Fibroblast of the aortic adventitia (primary cell): ENCODE measurements at regions not wholly inside any gene's neighbourhood (a gene's known extent, or its start where the extent isn't known, plus 50 kb on each side); places are given as distances from the start of the nearest gene placed in this dataset.

Source experiments
- DNase-seq: peaks from one replicate; pipeline ENCODE4 v3.0.0-alpha.2; 2010; ENCODE audit warnings: low read depth
- H3K4me3 ChIP-seq: 2 replicates; pipeline ENCODE4 v1.5.1; 2011; ENCODE audit warnings: low read depth, mild to moderate bottlenecking, control low read depth, low read length, moderate library complexity
- CTCF ChIP-seq: IDR thresholded peaks from 2 replicates; pipeline ENCODE4 v1.5.1; 2011; ENCODE audit warnings: mild to moderate bottlenecking, low read length, control low read depth, inconsistent platforms; ENCODE audit not compliant: insufficient read depth

- TF ChIP-seq CTCF = no peak
- H3K4me3 ChIP-seq = no peak overlapping the region
- DNase-seq = no peak
These were observed 159.6 kb upstream of the LEF1 start for GRCh38 chr4:108328383-108328732.

GRCh38 chr4:108327642-108328382 lies 159.1 kb upstream of the LEF1 start:
- no peak overlapping the region for H3K4me3 ChIP-seq
- TF ChIP-seq CTCF = no peak

GRCh38 chr4:108325561-108325960 lies 156.8 kb upstream of the LEF1 start:
- TF ChIP-seq CTCF = no peak
- no peak overlapping the region for H3K4me3 ChIP-seq
- no peak for DNase-seq

More at GRCh38 chr4:108327642-108328382, 159.1 kb upstream of the LEF1 start:
- no peak for DNase-seq

DNA sequence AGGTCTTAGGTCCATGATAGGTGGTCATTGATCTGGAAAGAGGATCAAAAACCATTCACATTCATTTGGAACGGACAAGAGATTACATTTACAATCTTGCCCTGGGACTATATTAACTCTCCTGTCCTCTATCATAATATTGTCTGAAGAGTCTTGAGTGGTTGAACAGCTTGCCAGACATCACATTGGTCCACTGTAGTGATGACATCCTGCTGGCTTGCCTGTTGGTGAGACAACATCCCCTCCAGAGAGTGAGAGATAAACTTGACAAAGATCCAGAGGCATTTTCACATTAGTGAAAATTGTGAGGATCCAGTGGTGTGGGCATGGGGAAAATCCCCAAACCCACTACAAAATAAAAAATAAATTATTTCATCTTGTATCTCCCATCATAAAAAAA lies 155.7 kb upstream of the LEF1 start:
- no peak overlapping the region for H3K4me3 ChIP-seq
- TF ChIP-seq CTCF = no peak
- no peak for DNase-seq

DNA sequence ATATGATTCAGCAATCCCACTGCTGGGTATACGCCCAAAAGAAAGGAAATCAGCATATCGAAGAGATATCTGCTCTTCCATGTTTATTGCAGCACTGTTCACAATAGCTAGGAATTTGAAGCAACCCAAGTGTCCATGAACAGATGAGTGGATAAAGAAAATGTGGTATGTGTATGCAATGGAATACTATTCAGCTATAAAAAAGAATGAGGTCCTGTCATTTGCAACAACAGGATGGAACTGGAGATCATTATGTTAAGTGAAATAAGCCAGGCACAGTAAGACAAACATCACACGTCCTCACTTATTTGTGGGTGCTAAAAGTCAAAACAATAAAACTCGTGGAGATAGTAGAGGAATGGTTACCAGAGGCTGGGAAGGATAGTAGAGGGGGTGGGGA lies 153.8 kb upstream of the LEF1 start:
- no peak for TF ChIP-seq CTCF
- H3K4me3 ChIP-seq = no peak overlapping the region
- no peak for DNase-seq

- DNase-seq = no peak
- H3K4me3 ChIP-seq = no peak overlapping the region
- TF ChIP-seq CTCF = no peak
These were observed 151.3 kb upstream of the LEF1 start for GRCh38 chr4:108320061-108320460.

DNA sequence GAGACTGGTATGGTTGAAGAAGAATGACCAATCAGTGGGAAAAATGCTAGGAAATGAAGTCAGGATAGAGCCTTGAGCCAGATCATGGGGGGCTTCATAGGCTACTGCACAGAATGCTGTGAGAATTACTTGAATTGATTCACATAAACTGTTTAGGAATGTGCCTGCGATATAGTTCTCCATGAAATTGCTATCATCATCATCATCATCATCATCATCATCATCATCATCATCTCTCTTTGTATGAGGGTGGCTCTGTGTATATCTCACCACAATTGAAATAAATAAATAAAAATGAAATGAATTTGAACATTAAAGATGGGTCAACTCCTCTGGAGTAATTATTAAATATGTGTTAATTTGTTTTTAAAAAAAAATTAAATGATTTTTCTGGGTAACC lies 148.6 kb upstream of the LEF1 start:
- no peak for TF ChIP-seq CTCF
- DNase-seq = no peak

More for the DNA sequence above, 148.6 kb upstream of the LEF1 start:
- H3K4me3 ChIP-seq = no peak overlapping the region
